AG08395 (cell line): ENCODE measurements at regions not wholly inside any gene's neighbourhood (a gene's known extent, or its start where the extent isn't known, plus 50 kb on each side); places are given as distances from the start of the nearest gene placed in this dataset.

Experiments used
- DNase-seq: peaks from one replicate; pipeline ENCODE4 v3.0.0; 2012; ENCODE audit warnings: mixed read lengths, low spot score

DNA sequence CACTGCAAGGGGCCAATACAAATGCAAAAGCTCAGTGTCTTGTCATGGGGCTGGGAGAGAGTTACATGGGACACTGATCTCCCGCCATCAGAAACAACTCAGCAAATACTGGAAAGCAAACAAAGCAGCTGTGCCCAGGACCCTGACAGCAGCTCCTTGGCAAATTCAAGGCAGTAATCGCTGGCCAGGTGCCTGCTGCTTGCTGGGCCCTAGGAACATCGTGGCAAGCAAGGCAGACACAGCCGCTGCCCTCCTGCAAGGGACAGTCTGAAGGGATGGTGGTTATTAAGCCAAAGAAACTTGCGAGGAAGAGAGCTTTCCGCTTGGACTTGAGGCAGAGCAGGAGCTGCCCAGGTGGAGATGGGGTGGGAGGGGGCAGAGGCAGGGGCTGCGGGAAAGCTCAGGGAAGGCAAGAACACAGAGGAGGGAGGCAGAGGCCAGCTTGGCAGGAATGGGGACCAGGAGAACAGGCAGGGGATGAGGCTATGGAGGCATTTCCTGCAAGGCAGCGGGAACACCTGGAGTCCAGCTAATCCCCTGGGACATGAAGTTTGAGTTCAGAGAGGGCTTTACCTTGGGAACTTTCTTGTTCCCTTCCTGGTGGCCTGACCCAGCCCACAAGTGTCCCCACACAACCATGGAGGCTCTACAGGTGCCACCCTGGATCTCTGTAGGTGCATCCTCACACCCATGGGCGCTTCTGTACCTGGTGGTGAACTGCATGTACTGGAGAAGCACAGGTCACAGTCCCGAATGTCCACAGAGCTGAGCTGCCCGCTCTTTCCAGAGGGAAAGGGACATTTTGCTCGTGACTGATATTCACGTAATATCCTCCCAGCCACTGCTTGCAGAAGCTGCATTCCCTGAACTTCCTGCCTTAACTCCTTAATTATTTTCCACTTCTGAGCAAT, 78.7 kb upstream of the ATP2B2 start:
- DNase-seq = no peak

DNA sequence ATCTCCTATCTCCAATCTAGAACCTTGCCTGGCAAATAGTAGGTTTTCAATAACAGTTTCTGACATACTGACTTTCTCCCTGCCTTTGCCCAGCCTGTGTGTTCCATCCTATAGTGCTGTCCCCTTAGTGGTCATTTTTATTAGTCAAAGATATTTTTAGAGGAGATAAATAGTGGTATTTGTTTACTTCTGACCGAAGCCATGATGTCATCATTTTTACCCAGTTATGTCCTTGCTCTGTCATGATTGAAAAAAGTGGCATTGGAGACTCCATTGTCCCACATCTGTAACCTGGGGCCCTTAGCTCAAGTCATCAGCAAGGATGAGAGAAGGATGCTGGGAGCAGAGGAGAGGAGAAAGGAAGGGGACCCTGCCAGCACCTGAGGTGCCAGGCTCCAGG, 80.6 kb upstream of the ATP2B2 start:
- no peak for DNase-seq

DNA sequence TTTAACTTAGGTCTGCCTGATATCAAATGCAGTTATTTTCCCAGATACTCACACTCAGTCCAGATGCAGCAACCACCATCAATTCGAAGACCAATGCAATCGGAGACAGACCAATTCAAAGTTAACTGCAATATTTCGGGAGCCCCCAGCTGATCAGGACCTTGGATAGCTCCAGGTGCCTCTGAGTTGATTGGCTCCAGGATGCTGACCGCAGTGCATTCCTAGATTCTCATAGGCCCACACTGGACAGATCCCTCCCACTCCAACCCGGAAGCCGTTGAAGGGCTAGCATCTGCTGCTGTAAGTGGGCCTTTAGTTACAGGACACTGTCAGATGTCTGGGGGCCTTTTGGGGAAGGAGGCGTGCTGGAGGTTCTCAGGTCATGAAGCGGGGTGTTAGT, 89.5 kb upstream of the ATP2B2 start:
- DNase-seq = peak; percentile 71

DNA sequence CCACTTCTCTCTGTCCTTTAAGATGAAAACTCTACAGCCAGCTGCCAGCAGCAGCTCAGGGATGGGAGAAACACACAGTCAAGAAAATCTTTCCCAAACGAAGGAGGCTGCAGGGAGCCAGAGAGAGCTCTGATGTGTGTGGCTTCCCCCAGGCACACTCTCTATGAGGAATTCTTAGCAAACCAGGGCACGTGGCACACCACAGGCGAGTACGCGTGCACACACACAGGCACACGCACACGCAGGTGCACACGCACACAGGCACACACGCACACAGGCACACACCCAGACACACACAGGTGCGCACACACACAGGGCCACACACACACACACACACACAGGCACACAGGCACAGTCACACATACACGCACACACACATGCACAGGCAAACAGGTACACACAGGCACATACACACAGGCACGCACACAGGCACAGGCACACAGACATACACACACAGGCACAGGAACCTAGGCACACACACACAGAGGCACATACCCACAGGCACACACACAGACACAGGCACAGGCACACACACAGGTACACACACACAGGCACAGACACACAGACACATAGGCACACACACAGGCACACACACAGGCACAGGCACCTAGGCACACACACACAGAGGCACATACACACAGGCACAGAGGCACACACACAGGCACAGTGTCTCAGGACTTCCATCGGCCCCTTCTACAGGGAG, 91.5 kb upstream of the ATP2B2 start:
- DNase-seq = no peak

DNA sequence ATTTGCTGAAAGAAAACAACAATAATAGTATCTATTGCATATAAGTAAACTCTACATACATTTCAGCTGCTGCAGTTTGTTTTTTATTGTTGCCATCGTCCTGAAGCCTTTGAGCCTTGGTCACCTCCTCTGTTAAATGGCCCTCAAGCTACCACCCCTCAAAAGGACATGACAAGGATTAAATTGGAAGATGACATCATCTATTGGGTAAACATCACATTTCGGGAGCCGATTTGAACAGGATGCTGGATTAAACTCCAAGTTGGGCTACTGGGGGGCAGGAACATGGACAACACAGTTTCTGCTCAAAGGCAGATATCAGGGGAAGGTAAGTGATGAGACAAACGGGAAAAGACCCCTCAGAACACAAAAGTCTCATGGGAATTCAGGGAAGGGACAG, 92.3 kb upstream of the ATP2B2 start:
- no peak for DNase-seq

DNA sequence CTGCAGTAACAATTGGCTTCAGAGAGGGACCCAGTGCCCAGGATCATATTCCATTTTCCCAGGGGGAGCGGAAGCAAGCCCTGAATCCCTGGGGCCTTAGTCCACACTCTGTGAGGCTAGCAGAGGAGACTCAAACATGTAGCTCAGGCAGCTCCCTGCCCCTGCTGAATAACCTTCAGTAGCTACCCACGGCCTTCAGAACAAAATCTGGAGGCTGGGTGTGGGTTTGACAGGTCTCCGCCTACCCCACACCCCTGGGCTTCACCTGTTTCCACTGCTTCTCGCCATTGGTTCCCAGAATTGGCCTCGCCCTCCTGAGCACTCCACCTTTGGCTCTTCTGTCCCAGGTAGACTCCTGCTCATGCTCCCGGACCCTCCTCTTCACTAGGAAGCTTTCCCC, 93.6 kb upstream of the ATP2B2 start:
- DNase-seq = no peak

DNA sequence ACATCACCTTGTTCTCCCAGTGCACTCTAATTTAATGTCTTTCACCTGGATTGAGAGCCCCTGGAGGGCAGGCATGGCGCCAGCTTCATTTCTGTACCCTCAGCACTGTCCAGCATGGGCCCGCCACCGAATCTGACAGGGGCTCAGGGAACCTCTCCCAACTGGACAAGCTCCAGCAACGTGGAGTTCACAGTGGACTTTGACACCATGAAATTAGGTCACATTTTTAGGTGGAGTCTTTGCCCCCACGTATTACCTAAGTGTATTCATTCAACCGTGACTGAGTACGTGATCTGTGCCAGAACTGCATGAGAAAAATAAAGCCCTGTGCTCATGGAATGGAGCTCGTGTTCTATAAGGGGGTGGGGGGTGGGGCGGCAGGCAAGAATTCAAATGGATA, 94.1 kb upstream of the ATP2B2 start:
- DNase-seq = no peak

DNA sequence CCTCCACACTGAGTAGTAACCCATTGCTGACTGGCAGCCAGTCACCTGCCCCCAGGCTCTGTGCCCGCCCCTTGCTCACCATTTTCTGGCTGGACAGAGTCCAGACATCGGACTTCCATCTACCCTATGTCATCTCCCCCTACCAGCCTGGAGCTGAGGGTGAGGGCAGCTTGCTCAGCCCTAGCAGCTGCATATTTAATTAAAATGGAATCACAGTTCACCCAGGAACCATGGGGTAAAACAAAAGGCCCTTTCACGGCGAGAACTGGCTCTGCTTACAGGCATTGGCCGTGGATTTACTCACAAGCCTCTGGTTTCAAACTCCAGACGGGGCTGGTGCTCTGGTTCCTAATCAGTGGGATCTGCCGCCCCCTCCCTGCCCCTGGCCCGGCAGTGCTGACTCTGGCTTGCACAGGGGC, 94.9 kb upstream of the ATP2B2 start:
- no peak for DNase-seq

DNA sequence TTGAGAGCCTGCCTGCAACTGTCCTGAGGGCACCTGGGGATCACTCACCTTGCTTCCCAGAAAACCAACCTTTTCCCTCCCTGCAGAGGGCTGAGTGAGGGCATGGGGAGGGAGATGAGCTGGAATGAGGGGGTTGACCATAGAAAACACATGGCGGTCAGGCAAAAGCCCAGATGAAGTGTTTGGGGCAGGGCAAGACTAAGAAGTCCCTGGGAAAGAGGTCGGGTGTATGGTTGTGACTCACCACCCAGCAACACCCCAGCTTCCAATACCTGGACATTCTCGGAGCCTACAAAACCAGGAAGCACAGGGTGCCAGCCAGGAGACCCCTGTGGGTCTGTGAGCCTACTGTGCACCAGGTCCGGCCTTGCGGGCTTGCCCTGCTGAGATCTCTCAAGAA, 95.3 kb upstream of the ATP2B2 start:
- DNase-seq = no peak

DNA sequence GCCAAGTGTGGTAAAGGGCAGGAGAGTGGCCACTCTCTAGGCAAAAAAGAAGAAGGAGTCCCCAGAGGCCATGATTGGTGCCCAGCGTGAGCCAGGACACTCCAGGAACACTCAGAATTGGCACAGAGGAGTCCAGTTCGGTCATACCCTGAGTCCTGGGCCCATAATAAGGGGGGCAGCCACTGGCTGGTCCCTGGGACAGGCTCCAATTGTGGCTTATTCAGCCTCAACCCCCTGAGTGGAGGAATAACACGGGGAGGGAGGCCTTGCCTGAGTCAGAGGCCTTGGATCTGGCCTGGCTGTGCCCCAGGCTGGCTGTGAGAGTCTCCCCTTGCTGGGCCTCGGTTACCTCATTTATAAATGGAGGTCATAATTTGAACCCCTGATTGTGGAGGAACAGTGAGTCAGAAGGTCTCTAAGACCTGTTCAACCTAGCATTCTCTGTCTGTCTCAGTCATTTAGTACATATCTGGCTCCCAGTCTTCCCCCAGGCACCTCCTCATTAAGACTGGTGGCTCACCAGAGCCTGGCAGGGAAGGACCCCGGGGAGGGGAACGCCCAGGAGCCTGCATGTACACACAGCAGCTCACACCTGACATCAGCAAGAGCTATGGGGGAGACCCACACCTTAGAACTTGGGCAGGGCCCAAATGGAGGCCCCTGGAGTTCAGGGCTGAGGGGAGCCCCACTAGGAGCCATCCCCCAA, 95.9 kb upstream of the ATP2B2 start:
- DNase-seq = no peak

DNA sequence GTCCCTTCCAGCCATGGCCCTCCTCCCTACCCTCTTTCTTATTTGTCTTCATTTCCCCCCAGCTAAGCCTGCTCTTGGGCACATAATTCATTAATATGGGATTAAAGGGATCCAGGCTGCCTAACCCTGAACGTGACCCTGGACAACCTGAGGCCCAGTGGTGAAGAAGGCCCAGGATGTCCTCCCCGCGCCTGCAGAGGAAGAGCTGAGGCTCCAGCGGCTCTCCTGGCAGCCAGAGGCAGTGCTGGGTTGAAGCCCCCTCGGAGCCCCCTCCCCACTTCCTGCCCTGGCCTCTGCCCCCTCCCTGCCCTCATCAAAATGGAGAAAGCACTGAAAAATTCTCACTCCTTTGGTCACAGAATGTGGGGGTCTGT, 96.5 kb upstream of the ATP2B2 start:
- DNase-seq = no peak

DNA sequence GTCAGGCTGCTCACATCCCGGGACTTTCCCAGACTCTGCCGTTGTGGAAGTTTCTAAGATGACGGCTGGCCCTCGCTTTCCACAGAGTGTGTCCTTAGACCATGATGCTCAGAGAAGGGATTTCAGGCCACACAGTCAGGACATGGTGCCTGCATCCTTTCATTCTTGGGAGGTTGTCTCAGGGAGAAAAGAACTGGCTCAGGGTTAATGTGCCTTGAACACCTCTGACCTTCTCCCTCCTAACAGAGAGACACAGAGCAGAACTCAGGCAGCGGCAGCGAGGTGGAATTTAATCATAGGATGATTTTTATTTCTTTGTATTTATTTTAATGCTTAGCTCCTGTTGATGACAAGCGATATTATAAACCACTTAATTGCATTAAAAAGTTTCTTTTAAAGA, 96.9 kb upstream of the ATP2B2 start:
- no peak for DNase-seq

DNA sequence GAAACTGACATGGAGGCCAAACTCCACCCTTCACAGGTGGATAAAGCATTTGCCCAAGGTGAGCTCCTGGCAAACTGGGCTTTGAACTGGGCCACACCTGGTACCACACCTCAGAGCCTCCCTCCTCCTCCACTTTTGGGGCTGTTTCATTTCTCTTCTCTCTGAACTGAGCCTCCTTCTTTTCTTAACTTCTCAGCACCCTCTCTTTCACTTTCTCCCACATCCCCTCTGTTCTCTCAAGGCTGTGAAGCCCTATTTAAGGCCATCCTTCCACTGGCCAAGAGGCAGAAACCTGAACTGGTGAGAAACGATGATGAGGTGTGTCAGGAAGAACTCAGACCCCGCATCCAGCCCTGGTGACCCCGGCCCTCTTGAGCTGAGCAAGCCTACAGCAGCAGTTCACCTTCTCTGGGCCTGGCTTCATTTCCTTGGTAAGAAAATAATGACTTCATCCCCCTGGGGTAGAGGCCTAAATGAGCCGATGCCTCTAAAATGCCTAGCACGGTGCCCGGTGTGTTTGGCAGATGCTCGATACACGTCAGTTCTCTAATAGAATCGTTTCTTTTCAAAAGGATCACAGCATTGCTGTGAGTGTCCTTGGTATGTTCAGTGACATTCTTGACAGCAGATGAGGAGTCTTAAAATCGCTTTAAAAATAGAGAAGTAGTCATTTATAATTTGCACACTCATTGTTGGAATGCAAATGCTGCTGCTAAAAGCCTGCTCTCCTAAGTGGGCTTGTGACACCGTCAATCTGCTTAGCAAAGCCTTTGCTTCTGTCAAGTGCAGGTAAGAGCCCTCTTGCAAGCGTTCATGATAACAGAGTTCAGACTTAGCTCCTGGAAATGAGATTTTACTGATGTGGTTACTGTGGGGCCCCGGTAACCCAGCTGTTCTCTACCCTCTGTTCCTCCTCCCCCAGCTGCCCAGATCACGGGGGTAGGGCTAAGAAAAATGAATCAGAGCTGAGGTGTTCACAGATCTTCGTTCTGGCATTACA, 97.7 kb upstream of the ATP2B2 start:
- no peak for DNase-seq

DNA sequence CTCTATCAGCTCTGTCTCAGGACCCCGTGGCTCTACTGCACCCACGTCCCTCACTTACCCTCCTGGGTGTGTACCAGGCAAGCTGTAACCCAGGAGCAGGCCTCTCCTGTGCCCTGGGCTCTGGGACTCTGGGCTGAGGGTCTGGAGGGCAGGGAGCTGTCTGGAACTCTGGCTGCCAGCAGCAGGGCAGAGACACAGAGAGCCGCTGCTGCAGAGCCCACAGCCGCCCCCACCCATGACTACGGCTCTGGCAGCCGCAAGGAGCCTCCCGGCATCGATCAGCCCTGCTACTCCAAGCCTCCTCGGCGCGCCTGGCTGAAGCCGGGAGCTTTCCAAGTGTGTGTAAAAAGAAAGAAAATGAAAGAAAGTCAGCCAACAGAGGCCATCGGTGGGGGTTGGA, 103.7 kb upstream of the ATP2B2 start:
- no peak for DNase-seq

DNA sequence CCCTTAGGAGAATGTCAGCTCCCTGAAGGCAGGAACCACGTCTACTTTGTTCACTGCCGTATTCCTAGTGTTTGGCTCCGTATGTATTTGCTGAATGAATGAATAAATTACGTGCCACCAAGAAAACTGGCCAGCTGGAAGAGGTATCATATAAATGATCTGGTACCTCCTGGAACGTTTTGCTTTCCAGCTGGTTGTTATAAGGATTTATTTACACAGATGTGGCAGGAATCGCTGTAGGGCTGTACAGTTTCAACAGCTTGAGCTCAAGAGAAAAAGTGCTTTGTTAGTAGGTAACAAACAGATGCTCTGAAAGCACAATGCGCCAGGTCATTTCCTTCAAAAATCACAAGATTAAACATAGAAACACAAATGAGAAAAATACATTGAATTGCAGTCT, 108.8 kb upstream of the ATP2B2 start:
- DNase-seq = no peak

DNA sequence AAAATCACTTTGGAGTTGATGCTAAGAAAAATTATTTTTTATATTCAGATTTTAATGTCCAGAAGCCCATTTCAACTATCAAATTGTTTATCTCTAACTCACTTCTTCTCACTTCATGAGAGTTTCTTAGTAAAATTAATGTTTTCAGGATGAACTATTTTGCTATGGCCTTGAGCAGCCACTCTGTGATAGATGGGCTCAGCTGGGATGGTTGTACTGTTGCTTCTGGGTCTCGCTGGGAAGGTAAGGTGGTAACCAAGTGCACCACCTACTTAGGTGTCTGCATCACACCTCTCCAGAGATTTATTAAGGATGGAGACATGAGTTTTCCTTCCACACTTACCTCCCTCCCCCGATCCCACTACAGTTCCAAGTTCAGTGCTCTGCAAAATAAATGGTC, 110.3 kb upstream of the ATP2B2 start:
- DNase-seq = no peak

DNA sequence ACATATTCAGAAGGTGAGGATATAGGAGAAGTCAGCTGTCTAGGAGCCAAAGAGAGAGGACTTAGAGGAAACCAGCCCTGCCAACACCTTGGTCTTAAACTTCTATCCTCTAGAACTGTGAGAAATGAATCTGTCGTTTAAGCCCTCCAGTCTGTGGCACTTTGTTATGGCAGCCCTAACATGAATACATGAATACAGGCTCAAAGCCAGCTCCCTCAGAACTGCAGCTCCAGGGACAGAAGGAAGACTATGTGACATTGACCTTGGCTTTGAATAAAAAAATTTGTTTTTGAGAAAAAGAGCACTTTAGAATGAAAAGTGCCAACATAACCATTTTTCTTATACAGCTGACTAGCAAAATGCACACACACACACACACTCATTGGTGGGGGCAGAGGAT, 110.9 kb upstream of the ATP2B2 start:
- DNase-seq = no peak

DNA sequence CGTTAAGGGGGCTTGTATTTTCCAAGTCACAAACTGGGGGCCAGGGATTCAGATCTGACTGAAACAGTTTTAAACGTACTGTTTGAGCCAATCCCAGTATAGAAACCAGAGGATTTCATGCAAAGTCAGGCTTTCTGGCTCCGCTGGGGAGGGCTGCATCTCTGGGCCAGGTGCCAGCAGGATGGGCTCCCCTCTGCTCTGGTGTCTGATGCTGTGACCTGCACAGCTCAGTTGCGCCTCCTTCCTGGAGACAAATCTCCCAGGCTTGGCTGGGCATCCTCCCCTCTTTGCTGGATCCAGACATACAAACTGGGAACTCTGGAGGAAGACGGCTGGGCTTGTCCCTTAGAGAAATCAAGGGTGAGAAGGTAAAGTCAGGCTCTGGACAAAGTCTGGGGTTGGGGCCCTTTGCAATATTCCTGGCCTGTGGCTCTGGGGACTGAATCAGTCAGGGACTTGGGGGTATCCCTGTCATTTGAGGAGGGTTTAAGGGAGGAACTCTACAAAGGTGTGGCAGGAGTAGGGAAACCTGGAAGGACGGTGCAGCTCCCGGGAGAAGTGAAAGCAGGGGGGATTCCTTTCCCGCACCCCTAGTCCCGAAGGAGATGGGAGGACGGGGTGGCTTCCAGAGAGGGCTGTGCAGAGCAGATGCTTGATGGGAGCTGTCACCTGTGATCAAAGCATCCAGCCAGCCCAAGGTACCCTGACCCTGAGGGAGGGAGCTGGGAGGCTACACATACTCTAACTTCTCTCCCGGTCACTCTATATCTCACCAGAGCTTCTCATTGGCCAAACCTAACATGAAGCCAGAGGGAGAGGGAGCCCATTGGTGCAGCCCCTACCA, 114.8 kb upstream of the ATP2B2 start:
- no peak for DNase-seq

DNA sequence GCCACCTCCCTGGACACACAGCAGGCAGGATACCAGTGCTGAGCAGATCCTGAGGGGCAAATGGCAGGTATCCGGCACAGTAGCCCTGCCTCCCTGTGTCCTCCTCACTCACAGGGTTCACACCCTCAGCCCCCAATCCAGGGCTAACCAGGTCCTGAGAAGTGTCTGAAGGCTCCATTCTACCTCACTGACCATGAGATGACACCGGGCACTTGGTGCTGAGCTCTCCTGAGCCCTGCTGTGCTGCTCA, 115.4 kb upstream of the ATP2B2 start:
- DNase-seq = no peak

DNA sequence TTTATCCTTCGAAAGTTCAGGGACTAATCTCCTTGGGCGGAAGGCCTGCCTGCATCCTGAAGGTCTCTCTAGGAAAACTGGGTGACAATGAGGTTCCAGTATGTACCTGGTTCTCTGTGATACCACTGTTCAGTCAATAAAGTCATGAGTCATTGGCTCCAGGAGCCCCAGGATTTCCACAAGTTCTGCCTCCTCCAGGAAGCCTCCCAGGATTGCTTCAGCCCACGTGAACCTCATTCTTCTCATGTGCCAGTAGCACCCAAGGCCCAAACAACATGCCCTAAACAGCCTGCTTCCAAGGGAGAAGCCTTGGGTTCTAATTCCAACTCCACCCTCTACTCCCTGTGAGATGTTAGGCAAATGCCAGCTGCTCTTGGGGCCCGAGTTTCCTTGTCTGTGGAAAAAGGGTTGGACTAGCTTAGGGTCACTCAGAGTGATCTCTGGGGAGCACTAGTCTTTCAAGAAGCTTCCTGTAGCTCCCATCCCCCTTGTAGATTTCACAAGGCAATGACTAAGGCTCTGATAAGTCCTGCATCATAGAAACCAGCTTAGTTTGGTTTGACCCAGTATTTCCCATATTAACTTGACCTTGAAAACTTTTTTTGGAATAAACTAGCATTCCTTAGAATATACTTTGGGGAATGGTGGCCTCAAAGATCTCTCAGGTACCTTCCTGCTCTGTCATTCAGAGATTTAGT, 118.3 kb upstream of the ATP2B2 start:
- no peak for DNase-seq

DNA sequence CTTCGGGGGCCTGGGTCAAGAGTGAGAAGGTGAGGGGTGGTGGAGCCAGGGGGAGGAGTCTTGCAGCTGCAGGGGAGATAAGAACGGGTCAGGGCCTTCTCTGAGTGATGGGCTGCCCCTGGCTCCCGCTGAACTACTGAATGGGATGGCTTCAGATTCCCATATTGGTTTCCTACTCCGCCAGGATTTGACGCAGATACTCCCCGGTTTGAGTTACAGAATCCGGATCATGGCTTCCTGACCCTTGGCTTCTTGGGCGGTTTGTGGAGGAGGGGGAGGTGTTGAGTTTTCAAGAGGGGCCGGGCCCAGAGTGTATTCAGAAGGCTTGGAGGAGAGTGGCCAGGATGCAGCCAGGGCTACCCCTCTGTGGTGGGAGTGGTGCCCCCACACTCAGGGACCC, 119.9 kb upstream of the ATP2B2 start:
- DNase-seq = no peak
